Panc1 (cell line): ENCODE measurements at regions not wholly inside any gene's neighbourhood (a gene's known extent, or its start where the extent isn't known, plus 50 kb on each side); places are given as distances from the start of the nearest gene placed in this dataset.

Source experiments
- ATAC-seq: fragments of 200-7000 bp; cut with Tn5 transposase; 2 replicates; pipeline ENCODE4 v1.9.1; 2020; ENCODE audit warnings: mild to moderate bottlenecking, moderate library complexity
- BruUV-seq: library from RNA; stranded (reverse); fragments of 400-500 nt; replicated peaks from 2 replicates; lab custom pipeline; 2021; lab: Mats Ljungman, UMichigan
- CTCF ChIA-PET: fragments of 300-600 bp; sonication (Branson Sonifier 250); formaldehyde crosslinking; loops from one replicate; lab custom pipeline; 2022; ENCODE audit warnings: antibody characterized with exemption; lab: Charles Lee
- POLR2A ChIA-PET: fragments of 300-600 bp; sonication (Branson Sonifier 250); formaldehyde crosslinking; loops from one replicate; lab custom pipeline; 2022; ENCODE audit warnings: antibody characterized with exemption; lab: Charles Lee
- DNase-seq: peaks from one replicate; pipeline ENCODE4 v3.0.0-alpha.2; 2010; ENCODE audit warnings: low read depth, low spot score
- H3K27ac ChIP-seq: 2 replicates; pipeline ENCODE4 v1.5.1; 2011; ENCODE audit warnings: mild to moderate bottlenecking, low read length, inconsistent platforms
- H3K27me3 ChIP-seq: fragments of 200-500 bp; sonication (Bioruptor generic); 2 replicates; pipeline ENCODE4 v1.6.0; 2014; ENCODE audit warnings: low read length, inconsistent platforms; ENCODE audit not compliant: control insufficient read depth, insufficient read depth
- H3K36me3 ChIP-seq: fragments of 200-500 bp; sonication (Bioruptor generic); 2 replicates; pipeline ENCODE4 v1.5.1; 2014; ENCODE audit warnings: inconsistent platforms, mild to moderate bottlenecking, low read length, moderate library complexity; ENCODE audit not compliant: control insufficient read depth, insufficient read depth
- H3K4me1 ChIP-seq: 2 replicates; pipeline ENCODE4 v1.5.1; 2011; ENCODE audit warnings: inconsistent platforms, mild to moderate bottlenecking, low read length, moderate library complexity; ENCODE audit not compliant: control insufficient read depth, insufficient read depth
- H3K4me3 ChIP-seq, 2 experiments: 2 replicates each; pipeline ENCODE4 v1.5.1; 2011 to 2012; ENCODE audit warnings: low read depth in 2 of 2, low read length in 2 of 2, mild to moderate bottlenecking in 2 of 2, inconsistent platforms in 1 of 2, moderate library complexity in 1 of 2
- H3K9me3 ChIP-seq: fragments of 200-500 bp; sonication (Bioruptor generic); 2 replicates; pipeline ENCODE4 v1.5.1; 2014; ENCODE audit warnings: low read depth, mild to moderate bottlenecking, inconsistent platforms, low read length, moderate library complexity; ENCODE audit not compliant: control insufficient read depth, insufficient read depth
- POLR2AphosphoS5 ChIP-seq: IDR thresholded peaks from 2 replicates; pipeline ENCODE4 v1.6.1; 2012; ENCODE audit warnings: mild to moderate bottlenecking, low read depth, low read length, moderate library complexity
- SIN3A ChIP-seq: IDR thresholded peaks from 2 replicates; pipeline ENCODE4 v1.6.1; 2012; ENCODE audit warnings: low read depth, mild to moderate bottlenecking, low read length, moderate library complexity, borderline replicate concordance; ENCODE audit not compliant: insufficient read depth
- TCF7L2 ChIP-seq: IDR thresholded peaks from 2 replicates; pipeline ENCODE4 v1.6.1; 2011; ENCODE audit warnings: mild to moderate bottlenecking, low read depth, low read length, inconsistent platforms
- in situ Hi-C: cut with HindIII; loops from 2 replicates; pipeline ENCODE4 v1.10.0; 2016; ENCODE audit warnings: low sequenced_read_pairs, low pct_unique_long_range_greater_than_20kb
- intact Hi-C: fragments of 100-400 bp; cut with micrococcal nuclease; formaldehyde crosslinking; loops from one replicate; pipeline ENCODE4 v1.10.0; 2022; ENCODE audit not compliant: unreplicated experiment
- TF ChIP-seq, protein P1 (sequence below): fragments of 450-650 bp; IDR thresholded peaks from 2 replicates; pipeline ENCODE4 v1.5.1; 2017; ENCODE audit warnings: mild to moderate bottlenecking
- TF ChIP-seq, protein P2 (sequence below), 2 experiments: IDR thresholded peaks; 2 replicates each; pipeline ENCODE4 v1.6.1; 2011 to 2012; ENCODE audit warnings: low read depth in 2 of 2, control low read depth in 1 of 2, low read length in 1 of 2, mild to moderate bottlenecking in 1 of 2, moderate library complexity in 1 of 2; ENCODE audit not compliant: insufficient read depth in 1 of 2

DNA sequence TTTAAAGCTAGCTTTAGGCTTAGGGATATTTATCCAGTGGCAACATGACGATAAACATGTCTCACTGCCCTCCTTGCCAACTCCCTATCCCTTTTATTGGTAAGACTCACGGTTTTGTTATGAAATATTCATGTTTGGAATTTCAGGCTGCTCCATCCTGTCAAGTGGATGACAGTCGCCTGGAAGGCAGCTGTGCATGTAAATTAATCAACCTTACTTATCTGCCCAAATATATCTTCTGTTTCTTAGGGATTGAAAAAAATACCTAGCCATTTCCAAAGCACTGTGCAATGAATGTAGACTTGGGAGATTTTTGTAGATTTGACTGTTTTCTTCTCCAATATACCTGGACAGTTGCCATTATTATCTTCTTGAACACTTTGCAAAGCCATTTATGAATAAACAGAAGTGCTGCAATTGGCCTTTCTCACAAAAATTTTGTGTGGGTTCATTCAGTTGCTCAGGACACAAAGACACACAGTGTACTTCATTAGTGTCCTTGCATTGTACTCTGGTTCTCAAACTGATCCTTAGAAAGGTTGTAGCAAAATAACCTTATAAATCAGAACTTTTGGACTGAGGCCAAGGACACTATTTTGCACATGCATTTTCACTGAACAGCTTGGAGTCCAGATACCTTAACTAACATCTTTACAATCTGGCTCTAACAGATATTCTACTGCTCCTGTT is 889.4 kb upstream of the SEMA6A start:
- H3K4me3 ChIP-seq: no peak overlapping the region
- BruUV-seq: no TSS peak
- no peaks in the 10 kb centered on the region for H3K36me3 ChIP-seq
- intact Hi-C loops: no loop called here
- TF ChIP-seq, protein P1, sequence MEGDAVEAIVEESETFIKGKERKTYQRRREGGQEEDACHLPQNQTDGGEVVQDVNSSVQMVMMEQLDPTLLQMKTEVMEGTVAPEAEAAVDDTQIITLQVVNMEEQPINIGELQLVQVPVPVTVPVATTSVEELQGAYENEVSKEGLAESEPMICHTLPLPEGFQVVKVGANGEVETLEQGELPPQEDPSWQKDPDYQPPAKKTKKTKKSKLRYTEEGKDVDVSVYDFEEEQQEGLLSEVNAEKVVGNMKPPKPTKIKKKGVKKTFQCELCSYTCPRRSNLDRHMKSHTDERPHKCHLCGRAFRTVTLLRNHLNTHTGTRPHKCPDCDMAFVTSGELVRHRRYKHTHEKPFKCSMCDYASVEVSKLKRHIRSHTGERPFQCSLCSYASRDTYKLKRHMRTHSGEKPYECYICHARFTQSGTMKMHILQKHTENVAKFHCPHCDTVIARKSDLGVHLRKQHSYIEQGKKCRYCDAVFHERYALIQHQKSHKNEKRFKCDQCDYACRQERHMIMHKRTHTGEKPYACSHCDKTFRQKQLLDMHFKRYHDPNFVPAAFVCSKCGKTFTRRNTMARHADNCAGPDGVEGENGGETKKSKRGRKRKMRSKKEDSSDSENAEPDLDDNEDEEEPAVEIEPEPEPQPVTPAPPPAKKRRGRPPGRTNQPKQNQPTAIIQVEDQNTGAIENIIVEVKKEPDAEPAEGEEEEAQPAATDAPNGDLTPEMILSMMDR: no peak
- no peak for TF ChIP-seq TCF7L2
- TF ChIP-seq POLR2AphosphoS5: no peak
- TF ChIP-seq, protein P2, sequence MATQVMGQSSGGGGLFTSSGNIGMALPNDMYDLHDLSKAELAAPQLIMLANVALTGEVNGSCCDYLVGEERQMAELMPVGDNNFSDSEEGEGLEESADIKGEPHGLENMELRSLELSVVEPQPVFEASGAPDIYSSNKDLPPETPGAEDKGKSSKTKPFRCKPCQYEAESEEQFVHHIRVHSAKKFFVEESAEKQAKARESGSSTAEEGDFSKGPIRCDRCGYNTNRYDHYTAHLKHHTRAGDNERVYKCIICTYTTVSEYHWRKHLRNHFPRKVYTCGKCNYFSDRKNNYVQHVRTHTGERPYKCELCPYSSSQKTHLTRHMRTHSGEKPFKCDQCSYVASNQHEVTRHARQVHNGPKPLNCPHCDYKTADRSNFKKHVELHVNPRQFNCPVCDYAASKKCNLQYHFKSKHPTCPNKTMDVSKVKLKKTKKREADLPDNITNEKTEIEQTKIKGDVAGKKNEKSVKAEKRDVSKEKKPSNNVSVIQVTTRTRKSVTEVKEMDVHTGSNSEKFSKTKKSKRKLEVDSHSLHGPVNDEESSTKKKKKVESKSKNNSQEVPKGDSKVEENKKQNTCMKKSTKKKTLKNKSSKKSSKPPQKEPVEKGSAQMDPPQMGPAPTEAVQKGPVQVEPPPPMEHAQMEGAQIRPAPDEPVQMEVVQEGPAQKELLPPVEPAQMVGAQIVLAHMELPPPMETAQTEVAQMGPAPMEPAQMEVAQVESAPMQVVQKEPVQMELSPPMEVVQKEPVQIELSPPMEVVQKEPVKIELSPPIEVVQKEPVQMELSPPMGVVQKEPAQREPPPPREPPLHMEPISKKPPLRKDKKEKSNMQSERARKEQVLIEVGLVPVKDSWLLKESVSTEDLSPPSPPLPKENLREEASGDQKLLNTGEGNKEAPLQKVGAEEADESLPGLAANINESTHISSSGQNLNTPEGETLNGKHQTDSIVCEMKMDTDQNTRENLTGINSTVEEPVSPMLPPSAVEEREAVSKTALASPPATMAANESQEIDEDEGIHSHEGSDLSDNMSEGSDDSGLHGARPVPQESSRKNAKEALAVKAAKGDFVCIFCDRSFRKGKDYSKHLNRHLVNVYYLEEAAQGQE (IDR thresholded peaks at IDR 0.05; ENCODE audit: insufficient read depth in 1 of 2, low read depth in 2 of 2, low read length in 1 of 2): no peak
- TF ChIP-seq SIN3A: no peak
- POLR2A ChIA-PET: no interaction called here
- H3K27ac ChIP-seq: no peak overlapping the region
- no peaks in the 10 kb centered on the region for H3K4me1 ChIP-seq
- no peaks in the 10 kb centered on the region for H3K27me3 ChIP-seq
- DNase-seq: no peak
- no peaks in the 10 kb centered on the region for H3K9me3 ChIP-seq
- ATAC-seq: no peak
- in situ Hi-C loops: no loop called here
- CTCF ChIA-PET: no interaction called here

DNA sequence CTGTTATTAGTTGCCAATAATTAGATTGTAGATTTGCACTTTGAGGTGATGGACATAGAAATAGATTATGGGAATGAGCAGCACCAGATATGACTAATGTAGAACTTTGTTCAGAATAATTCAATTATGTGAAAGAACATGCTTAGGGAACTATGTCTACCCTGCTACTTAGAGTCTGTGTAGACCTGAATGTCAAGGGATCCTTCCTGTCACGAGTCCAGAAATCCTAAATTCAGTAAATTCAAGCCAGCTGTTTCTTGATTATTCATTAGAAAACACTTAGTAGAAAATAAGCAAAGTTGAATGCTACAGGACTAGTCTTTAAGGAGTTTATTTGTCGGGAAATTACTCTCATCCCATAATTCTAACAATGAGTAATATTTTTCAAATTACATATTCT is 887.3 kb upstream of the SEMA6A start:
- no peak for ATAC-seq
- Histone ChIP-seq H3K4me1 (no peaks in the 10 kb centered on the region), H3K9me3 (no peaks in the 10 kb centered on the region), H3K27ac (no peak overlapping the region), H3K36me3 (no peaks in the 10 kb centered on the region), H3K4me3 (no peak overlapping the region), H3K27me3 (no peaks in the 10 kb centered on the region)
- ChIA-PET CTCF (no interaction called here), POLR2A (no interaction called here)
- BruUV-seq: no TSS peak
- intact Hi-C loops: no loop called here
- no peak for DNase-seq
- TF ChIP-seq SIN3A (no peak), TCF7L2 (no peak), POLR2AphosphoS5 (no peak)
- TF ChIP-seq, protein P2 (IDR thresholded peaks at IDR 0.05; ENCODE audit: insufficient read depth in 1 of 2, low read depth in 2 of 2, low read length in 1 of 2): no peak
- TF ChIP-seq, protein P1: no peak
- in situ Hi-C loops: no loop called here
